GM12872 (cell line): ENCODE measurements at regions not wholly inside any gene's neighbourhood (a gene's known extent, or its start where the extent isn't known, plus 50 kb on each side); places are given as distances from the start of the nearest gene placed in this dataset.

Experiments
- TF ChIP-seq, protein P1 (sequence below): IDR thresholded peaks from 3 replicates; pipeline ENCODE4 v1.5.1; 2011; ENCODE audit warnings: low read depth, mild to moderate bottlenecking, low read length, moderate library complexity; ENCODE audit not compliant: insufficient read depth

DNA sequence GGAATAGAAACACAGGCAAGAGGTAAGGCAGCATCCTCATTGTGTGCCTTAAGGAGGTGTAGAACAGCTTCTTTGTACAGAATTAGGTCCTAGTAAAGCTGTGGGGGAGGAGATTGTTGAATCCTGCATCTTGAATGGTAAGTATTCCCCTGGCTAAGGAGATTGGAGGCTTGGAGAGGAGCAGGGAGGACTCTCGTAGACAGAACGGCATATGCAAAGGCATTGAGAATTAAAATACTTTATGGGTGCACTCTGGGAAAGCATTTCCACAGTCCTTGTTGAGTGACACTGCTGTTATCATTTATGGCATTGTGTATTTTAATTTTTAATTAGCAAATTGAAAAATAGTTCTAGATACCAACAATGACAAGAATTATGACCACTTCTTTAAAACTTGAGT is 66.5 kb upstream of the GPR149 start:
- TF ChIP-seq, protein P1, sequence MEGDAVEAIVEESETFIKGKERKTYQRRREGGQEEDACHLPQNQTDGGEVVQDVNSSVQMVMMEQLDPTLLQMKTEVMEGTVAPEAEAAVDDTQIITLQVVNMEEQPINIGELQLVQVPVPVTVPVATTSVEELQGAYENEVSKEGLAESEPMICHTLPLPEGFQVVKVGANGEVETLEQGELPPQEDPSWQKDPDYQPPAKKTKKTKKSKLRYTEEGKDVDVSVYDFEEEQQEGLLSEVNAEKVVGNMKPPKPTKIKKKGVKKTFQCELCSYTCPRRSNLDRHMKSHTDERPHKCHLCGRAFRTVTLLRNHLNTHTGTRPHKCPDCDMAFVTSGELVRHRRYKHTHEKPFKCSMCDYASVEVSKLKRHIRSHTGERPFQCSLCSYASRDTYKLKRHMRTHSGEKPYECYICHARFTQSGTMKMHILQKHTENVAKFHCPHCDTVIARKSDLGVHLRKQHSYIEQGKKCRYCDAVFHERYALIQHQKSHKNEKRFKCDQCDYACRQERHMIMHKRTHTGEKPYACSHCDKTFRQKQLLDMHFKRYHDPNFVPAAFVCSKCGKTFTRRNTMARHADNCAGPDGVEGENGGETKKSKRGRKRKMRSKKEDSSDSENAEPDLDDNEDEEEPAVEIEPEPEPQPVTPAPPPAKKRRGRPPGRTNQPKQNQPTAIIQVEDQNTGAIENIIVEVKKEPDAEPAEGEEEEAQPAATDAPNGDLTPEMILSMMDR: no peak

DNA sequence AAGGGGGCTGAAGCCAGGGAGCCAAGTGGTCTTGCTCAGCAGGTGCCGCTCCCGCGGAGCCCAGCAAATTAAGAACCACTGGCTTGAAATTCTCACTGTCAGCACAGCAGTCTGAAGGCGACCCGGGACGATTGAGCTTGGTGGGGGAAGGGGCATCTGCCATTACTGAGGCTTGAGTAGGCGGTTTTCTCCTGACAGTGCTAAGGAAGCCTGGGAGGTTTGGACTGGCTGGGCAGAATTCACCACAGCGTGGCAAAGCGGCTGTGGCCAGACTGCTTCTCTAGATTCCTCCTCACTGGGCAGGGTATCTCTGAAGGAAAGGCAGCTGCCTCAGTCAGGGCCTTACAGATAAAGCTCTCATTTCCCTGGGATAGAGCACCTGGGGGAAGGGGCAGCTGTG is 57.0 kb upstream of the GPR149 start:
- TF ChIP-seq, protein P1: no peak

DNA sequence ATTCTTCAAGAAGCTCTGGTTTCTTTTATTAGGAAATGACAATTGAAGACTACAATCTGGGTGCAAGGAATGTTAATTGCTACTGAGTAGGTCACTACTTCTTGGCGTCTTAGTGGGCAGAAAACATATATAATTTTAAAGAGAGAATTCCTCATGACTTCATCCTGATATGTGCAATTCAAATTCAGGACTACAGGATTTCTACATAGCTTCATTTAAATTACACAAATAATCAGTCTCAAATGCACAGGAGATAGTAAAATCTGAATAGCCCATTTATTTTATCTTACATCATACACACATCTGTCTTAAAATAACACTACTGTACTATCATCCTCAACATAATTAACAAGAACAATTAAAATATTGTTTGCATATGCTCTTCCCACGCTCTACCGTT is 52.5 kb upstream of the GPR149 start:
- TF ChIP-seq, protein P1: no peak

DNA sequence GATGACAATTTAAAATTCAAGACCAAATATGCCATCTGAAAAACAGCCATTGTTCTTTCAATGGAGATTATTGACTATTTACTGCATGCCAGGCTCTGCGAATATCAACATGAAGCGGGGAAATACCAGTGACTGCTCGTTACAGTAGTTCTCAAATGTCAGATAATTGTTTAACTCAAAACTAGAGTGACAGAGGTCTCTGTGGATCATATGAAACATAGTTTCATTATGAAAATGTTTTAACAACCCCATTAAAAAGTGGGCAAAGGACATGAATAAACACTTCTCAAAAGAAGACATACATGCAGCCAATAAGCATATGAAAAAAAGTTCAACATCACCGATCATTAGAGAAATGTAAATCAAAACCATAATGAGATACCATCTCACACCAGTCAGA is 50.0 kb upstream of the GPR149 start:
- TF ChIP-seq, protein P1: no peak
